Gastrocnemius medialis (tissue), 4 donors: ENCODE measurements at regions not wholly inside any gene's neighbourhood (a gene's known extent, or its start where the extent isn't known, plus 50 kb on each side); places are given as distances from the start of the nearest gene placed in this dataset.

ENCODE experiments used
- CTCF ChIP-seq, 5 experiments: fragments of 450-650 bp in 3 of 5; fragments of 200-600 bp in 2 of 5; sonication (generic) in 2 of 5; IDR thresholded peaks in 4 of 5; conservative IDR thresholded peaks in 1 of 5; 1 replicate in 4 of 5; 2 replicates in 1 of 5; pipeline ENCODE4 v1.5.1; 2016 to 2019; ENCODE audit warnings: antibody characterized with exemption in 5 of 5, mild to moderate bottlenecking in 3 of 5, moderate library complexity in 3 of 5
- POLR2A ChIP-seq, 2 donors: fragments of 450-650 bp; IDR thresholded peaks; one replicate each; pipeline ENCODE4 v1.6.1; 2017; ENCODE audit warnings: antibody characterized with exemption in 2 of 2, mild to moderate bottlenecking in 2 of 2, moderate library complexity in 2 of 2

- TF ChIP-seq CTCF (IDR thresholded peaks at IDR 0.05 in 4 of 5, conservative IDR thresholded peaks at IDR 0.05 in 1 of 5) (no peak), POLR2A (IDR thresholded peaks at IDR 0.05) (no peak)
Measured at GRCh38 chr5:52623291-52623690, 164.4 kb upstream of the ITGA1 start.
